OCI-LY3 (cell line): ENCODE measurements at regions not wholly inside any gene's neighbourhood (a gene's known extent, or its start where the extent isn't known, plus 50 kb on each side); places are given as distances from the start of the nearest gene placed in this dataset.

Source experiments
- CTCF ChIP-seq: fragments of 200-600, 300-600 bp; sonication (generic); IDR thresholded peaks from 2 replicates; pipeline ENCODE4 v1.5.1; 2014; ENCODE audit warnings: antibody characterized with exemption, low read length, low read depth
- EZH2phosphoT487 ChIP-seq: fragments of 200-600 bp; shearing (Covaris generic); IDR thresholded peaks from 2 replicates; pipeline ENCODE4 v1.6.1; 2018; ENCODE audit warnings: antibody characterized with exemption, mixed run types, low read depth

GRCh38 chr16:62926121-62926801 is 890.0 kb upstream of the CDH8 start:
- TF ChIP-seq CTCF (no peak), EZH2phosphoT487 (no peak)
